GM21447 (cell line): ENCODE measurements at regions not wholly inside any gene's neighbourhood (a gene's known extent, or its start where the extent isn't known, plus 50 kb on each side); places are given as distances from the start of the nearest gene placed in this dataset.
"Not testable (repeated sequence)": the region's sequence is repeated elsewhere in the genome, so short reads cannot be mapped to it uniquely, and the experiment has no call there.

Source experiments
- ATAC-seq: cut with Tn5 transposase; IDR thresholded peaks from one replicate; pipeline ENCODE4 v1.9.1; 2021; ENCODE audit not compliant: unreplicated experiment

- ATAC-seq, result no peak
These were observed 174.8 kb downstream of the PDGFRA start for GRCh38 chr4:54403700-54404453.

GRCh38 chr4:54409270-54409817 lies 180.3 kb downstream of the PDGFRA start:
- ATAC-seq, result not testable (repeated sequence)

GRCh38 chr4:54414545-54414944 lies 185.5 kb downstream of the PDGFRA start:
- no peak for ATAC-seq

- ATAC-seq, result no peak
These were observed 188.4 kb downstream of the PDGFRA start for GRCh38 chr4:54417476-54417875.

GRCh38 chr4:54418468-54418867 lies 189.4 kb downstream of the PDGFRA start:
- ATAC-seq, result no peak

- ATAC-seq, result no peak
These were observed 194.0 kb downstream of the PDGFRA start for GRCh38 chr4:54423066-54423465.

- no peak for ATAC-seq
These were observed 198.7 kb downstream of the PDGFRA start for GRCh38 chr4:54427826-54428225.

- no peak for ATAC-seq
These were observed 199.8 kb downstream of the PDGFRA start for GRCh38 chr4:54428940-54429339.

GRCh38 chr4:54433686-54434085 lies 204.6 kb downstream of the PDGFRA start:
- ATAC-seq, result no peak

- ATAC-seq, result no peak
These were observed 210.7 kb downstream of the PDGFRA start for GRCh38 chr4:54439831-54440243.

- ATAC-seq, result no peak
These were observed 211.5 kb downstream of the PDGFRA start for GRCh38 chr4:54440394-54441136.

- no peak for ATAC-seq
These were observed 211.9 kb upstream of the KIT start for GRCh38 chr4:54445866-54446265.

GRCh38 chr4:54446581-54446980 lies 211.2 kb upstream of the KIT start:
- ATAC-seq, result no peak

GRCh38 chr4:54447304-54447703 lies 210.5 kb upstream of the KIT start:
- no peak for ATAC-seq

GRCh38 chr4:54449999-54450398 lies 207.8 kb upstream of the KIT start:
- ATAC-seq, result no peak

GRCh38 chr4:54466960-54467359 lies 190.8 kb upstream of the KIT start:
- not testable (repeated sequence) for ATAC-seq

GRCh38 chr4:54473077-54473545 lies 184.6 kb upstream of the KIT start:
- no peak for ATAC-seq

- no peak for ATAC-seq
These were observed 184.0 kb upstream of the KIT start for GRCh38 chr4:54473798-54474197.

GRCh38 chr4:54475546-54475945 lies 182.2 kb upstream of the KIT start:
- no peak for ATAC-seq

- ATAC-seq, result no peak
These were observed 175.1 kb upstream of the KIT start for GRCh38 chr4:54482529-54483200.

- ATAC-seq, result no peak
These were observed 173.4 kb upstream of the KIT start for GRCh38 chr4:54484383-54484782.
